CD4-positive, alpha-beta T cell treated with Interleukin-17A for 1 hour (primary cell): ENCODE measurements at regions not wholly inside any gene's neighbourhood (a gene's known extent, or its start where the extent isn't known, plus 50 kb on each side); places are given as distances from the start of the nearest gene placed in this dataset.
"Not testable (repeated sequence)": the region's sequence is repeated elsewhere in the genome, so short reads cannot be mapped to it uniquely, and the experiment has no call there.

ENCODE experiments used
- DNase-seq: peaks from one replicate; pipeline ENCODE4 v3.0.0-alpha.2; 2020

DNA sequence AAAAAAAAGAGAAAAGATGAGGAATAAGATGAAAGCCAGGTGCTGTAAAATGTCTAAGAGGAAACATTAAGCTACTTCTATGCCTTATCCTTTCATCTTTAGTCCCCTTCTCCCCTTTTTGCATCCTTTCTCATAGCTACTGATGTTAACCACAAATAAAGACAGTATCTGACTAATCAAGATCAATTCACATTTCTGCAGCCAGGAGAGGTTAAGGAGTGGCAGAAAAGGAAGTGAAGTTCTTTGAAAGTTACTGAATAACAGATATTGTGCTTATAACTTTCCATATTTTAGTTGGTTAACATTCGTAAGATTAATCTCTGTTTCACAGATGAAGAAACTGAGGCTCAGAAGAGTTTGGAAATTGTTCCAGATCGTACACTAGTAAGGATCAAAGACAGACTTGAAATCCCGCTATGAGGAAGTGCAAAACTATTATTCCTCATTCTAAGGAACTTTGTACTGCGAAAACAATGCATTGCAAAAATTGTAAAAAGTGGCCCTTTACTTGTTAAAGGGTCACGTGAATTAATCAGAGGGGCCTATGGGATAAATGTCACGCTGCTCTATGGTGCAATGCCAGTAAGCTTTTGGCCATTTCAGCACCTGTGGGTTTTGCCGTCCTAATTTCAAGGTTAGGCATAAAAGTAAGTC lies 117.7 kb upstream of the GRM7 start:
- DNase-seq = no peak

DNA sequence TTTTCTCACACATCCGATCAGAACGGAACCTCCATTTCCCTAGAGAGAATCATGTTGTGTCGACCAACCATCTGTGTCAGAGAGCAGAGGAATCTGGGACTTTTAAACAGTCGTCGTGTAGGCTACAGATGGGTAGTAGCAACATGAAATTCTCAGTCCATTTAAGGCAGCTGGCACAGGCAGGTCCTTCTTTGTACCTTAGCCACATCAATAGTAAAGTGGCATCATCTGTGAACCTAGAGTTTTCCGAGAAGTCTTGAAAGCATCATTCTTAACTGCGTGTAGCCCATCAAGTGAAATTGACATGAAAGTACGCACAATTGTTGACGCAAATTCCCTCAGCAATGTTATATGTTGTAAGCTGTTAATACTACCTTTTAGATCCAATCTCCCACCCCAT lies 114.5 kb upstream of the GRM7 start:
- DNase-seq = no peak

DNA sequence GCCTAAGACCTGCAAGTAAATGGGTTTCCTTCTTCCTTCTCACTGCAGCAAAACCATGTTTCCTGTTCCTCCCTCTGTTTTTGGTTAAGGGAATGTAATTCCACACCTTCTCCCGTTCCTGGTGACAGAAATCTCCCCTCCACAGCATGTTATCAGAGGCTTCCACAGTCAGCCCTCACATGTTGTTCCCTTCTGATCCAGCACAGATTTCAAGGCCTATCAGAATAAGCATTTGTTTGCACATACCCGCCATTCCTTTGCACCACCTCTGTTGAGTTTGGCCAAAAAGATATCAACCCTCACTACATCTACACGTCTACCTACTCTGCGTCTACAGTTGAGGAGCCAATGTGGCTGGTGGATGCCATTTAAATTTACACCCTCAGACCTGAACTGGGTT lies 113.9 kb upstream of the GRM7 start:
- no peak for DNase-seq

GRCh38 chr3:6750782-6751181 lies 110.1 kb upstream of the GRM7 start:
- DNase-seq = no peak

DNA sequence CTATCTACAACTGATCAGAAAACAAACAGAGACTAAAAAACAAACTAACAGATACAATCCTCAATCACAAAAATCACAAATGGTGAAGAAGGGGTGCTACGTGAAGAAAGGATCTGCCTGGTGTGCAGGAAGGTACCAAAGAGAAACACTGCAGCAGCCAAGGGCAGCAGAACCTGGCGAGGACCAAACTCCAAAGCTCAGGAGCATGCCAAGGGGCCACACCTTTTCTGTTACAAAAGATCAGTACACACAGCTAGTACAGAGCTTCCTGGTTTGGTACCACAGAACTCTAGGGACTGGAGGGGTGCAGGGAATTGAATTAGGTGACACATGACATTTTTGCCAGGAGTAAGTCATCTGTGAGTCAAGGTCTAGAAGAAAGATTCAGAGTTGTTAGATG lies 107.4 kb upstream of the GRM7 start:
- DNase-seq = no peak

GRCh38 chr3:6769532-6770396 lies 91.2 kb upstream of the GRM7 start:
- not testable (repeated sequence) for DNase-seq

DNA sequence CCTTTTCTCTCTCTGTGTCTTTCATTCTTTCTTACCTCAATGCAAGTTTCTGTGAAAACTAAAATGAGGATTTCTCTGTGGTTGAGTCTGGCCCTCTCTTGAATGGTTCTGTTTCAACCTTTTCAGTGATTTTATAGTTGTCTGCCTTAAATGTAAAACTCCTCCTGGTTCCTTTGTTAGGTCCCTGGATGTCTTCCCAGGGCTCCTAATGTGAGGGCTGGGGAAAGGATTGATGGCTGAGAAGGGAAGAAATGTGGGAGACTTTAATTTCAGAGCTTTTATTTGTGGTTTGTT lies 90.6 kb upstream of the GRM7 start:
- DNase-seq = no peak

- DNase-seq = no peak
Measured at GRCh38 chr3:6771171-6771570, 89.7 kb upstream of the GRM7 start.

GRCh38 chr3:6779140-6779539 lies 81.8 kb upstream of the GRM7 start:
- DNase-seq = no peak

DNA sequence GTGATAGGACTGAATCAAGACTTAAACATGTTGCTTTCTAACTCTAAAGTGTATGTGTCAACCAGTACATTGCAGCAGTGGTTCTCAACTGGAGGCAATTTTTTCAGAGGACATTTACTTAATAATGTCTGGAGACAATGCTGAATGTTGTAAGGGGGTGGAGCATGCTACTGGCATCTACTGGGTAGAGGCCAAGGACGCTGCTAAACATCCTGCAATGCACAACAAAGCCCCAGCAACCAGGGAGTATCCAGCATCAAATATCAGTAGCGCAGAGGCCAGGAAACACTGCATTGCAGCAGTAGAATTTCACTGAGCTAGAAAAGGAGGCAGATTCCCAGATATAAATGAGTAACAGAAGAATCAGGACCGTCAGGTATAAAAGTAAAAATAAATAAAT lies 79.8 kb upstream of the GRM7 start:
- DNase-seq = no peak

DNA sequence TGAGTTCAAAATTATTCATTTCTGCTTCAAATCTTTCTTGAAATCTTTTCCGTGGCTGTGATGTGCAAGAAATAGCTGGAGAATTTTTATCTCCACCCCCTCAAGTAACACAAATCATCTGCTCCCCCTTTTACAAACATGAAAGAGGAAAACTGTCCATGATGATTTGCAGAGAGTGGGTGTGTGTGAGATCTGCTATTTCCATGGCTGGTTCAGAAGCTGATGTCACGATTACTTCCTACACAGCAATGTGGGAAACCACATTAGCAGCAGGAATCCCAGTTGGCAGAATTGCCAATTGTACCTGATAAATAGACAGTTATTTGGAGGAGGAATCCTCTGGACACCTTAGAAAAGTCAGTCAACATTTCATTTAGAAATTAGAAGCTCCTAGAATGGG lies 75.2 kb upstream of the GRM7 start:
- no peak for DNase-seq

- DNase-seq = no peak
Measured at GRCh38 chr3:6791161-6791560, 69.8 kb upstream of the GRM7 start.

DNA sequence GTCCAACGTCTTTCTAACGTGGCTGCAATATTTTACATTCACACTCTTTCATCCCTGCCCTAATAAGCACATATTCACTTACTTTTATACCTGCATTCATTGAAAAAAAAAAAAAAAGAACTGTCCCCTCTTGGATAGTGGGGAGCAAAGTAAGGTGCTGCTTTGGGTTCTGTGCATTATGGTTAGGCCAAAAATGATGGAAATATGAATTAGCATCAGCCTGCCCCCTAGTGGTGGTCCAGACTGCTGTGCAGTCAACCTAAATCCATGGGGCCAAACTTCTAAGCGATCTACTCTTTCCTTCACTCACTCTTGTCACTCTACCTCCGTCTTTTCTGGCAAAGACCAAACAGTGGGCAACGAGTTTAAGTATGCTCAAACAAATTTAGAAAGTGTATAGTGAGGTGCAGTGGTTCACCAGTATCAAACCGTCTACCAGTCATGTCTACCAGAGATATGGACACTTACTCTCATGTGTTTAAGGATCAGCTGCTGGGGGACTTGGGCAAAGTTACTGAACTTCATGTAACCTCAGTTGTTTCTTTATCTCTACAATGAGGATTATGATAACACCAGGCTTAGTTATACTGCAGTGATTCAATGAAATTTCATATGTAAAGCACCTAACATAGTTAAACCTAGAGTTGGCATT lies 61.5 kb upstream of the GRM7 start:
- DNase-seq = peak; percentile 2

- no peak for DNase-seq
Measured at GRCh38 chr3:6803619-6804018, 57.3 kb upstream of the GRM7 start.

GRCh38 chr3:6805236-6805635 lies 55.7 kb upstream of the GRM7 start:
- DNase-seq = no peak

DNA sequence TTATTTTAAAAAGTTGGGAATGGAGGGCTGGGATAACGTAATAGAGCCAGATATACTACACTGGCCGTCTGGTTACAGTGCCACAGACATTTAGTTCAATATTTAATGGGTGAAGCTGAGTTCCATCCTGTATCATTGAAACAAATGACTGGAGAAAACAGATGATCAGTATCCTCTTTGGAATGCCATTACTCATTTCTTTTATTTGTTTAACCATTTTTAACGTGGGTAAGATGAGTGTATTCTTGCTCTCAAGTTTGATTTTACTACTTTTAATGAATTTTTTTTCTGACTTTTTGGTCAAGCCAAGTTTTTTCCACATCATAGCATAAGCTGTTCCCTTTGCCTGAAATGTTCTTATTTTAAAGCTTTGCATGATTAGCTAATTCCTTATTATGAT lies 53.9 kb upstream of the GRM7 start:
- DNase-seq = no peak

DNA sequence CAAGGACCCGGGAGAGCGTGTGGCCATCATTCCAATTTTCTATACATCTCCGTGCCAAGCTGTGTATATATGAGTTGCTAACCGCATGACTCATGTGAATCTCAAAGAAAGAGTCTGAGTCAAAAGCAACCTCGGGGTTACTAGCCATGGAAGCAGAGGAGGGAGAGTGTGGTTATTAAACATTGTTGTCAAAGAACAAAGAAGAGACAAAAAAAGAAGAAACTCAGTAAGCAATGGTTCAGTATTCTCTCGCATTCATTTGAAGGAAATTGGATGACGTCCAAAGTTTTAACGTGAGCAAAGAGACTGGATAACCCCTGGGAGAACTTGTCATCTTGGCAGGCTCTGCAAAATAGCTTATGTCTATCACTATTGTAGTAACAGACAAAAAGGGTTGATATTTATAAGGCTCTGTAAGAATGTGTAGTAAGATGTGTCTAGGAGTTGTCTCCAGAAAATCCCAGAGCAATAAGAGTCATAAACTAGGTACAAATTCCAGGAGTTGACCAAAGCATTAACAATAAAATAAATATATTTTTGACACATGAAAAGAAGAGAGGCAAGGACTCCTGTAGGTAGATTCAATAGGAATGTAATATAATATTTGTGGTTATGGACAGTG lies 52.8 kb upstream of the GRM7 start:
- DNase-seq = no peak

GRCh38 chr3:6809349-6809748 lies 51.6 kb upstream of the GRM7 start:
- no peak for DNase-seq
